ENCODE measurements at regions not wholly inside any gene's neighbourhood (a gene's known extent, or its start where the extent isn't known, plus 50 kb on each side); places are given as distances from the start of the nearest gene placed in this dataset.

DNA sequence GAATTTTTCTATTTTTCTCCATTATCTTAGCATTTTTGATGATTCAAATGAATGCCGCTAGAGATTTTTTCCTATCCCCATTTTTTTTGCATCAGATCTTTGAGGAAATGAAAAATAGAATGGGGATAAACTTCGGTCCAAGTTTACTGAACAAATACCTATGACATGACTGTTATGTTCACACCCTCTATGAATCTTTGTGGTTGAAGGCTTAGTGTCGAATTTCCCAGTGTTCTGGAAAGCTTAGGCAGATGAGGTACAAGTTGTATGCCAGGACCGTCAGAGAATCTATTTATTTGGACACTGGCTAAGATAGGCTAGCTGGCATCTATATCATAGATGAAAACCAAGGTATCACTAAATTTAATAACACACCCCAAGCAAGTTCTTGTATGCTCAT is 123.4 kb downstream of the SPCS3 start:
- H3K27ac ChIP-seq (ENCODE audit: low read length): no peak overlapping the region
- H3F3A ChIP-seq (ENCODE audit: insufficient read depth, low read length): no peaks in the 10 kb centered on the region
- no peaks in the 10 kb centered on the region for H3K9me2 ChIP-seq (replicated peaks; ENCODE audit: insufficient read depth, low read length)
- no peaks in the 10 kb centered on the region for H3K9me3 ChIP-seq (replicated peaks; ENCODE audit: insufficient read depth, low read length)
- no peak for DNase-seq
- no peaks in the 10 kb centered on the region for H3K4me1 ChIP-seq (ENCODE audit: low read length)
- H3K27me3 ChIP-seq (replicated peaks; ENCODE audit: insufficient read depth, low read length): no peaks in the 10 kb centered on the region
- no peaks in the 10 kb centered on the region for H3K36me3 ChIP-seq (replicated peaks; ENCODE audit: insufficient read depth, low read length)
- no peak overlapping the region for H3K4me3 ChIP-seq (ENCODE audit: low read length)
- H2AFZ ChIP-seq (ENCODE audit: low read length): no peak overlapping the region
- H3K4me2 ChIP-seq (ENCODE audit: low read depth, low read length): no peak overlapping the region
- H4K20me1 ChIP-seq (ENCODE audit: insufficient read depth, low read length): no peaks in the 10 kb centered on the region
- TF ChIP-seq, protein P1, sequence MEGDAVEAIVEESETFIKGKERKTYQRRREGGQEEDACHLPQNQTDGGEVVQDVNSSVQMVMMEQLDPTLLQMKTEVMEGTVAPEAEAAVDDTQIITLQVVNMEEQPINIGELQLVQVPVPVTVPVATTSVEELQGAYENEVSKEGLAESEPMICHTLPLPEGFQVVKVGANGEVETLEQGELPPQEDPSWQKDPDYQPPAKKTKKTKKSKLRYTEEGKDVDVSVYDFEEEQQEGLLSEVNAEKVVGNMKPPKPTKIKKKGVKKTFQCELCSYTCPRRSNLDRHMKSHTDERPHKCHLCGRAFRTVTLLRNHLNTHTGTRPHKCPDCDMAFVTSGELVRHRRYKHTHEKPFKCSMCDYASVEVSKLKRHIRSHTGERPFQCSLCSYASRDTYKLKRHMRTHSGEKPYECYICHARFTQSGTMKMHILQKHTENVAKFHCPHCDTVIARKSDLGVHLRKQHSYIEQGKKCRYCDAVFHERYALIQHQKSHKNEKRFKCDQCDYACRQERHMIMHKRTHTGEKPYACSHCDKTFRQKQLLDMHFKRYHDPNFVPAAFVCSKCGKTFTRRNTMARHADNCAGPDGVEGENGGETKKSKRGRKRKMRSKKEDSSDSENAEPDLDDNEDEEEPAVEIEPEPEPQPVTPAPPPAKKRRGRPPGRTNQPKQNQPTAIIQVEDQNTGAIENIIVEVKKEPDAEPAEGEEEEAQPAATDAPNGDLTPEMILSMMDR (IDR thresholded peaks at IDR 0.05; ENCODE audit: low read length): no peak
- TF ChIP-seq EZH2phosphoT487 (IDR thresholded peaks at IDR 0.05; ENCODE audit: low read length) (no peak), EZH2 (optimal IDR thresholded peaks at IDR 0.05; ENCODE audit: low read depth, low read length) (no peak)
- H3K79me2 ChIP-seq (ENCODE audit: low read length): no peaks in the 10 kb centered on the region
- no peak overlapping the region for H3K9ac ChIP-seq (ENCODE audit: low read length)

- H3K9me3 ChIP-seq (replicated peaks; ENCODE audit: insufficient read depth, low read length): no peaks in the 10 kb centered on the region
- H2AFZ ChIP-seq (ENCODE audit: low read length): no peak overlapping the region
- H3K9me2 ChIP-seq (replicated peaks; ENCODE audit: insufficient read depth, low read length): no peaks in the 10 kb centered on the region
- TF ChIP-seq EZH2phosphoT487 (IDR thresholded peaks at IDR 0.05; ENCODE audit: low read length) (no peak), EZH2 (optimal IDR thresholded peaks at IDR 0.05; ENCODE audit: low read depth, low read length) (no peak)
- TF ChIP-seq, protein P1 (IDR thresholded peaks at IDR 0.05; ENCODE audit: low read length): no peak
- no peak overlapping the region for H3K4me3 ChIP-seq (ENCODE audit: low read length)
- H3F3A ChIP-seq (ENCODE audit: insufficient read depth, low read length): no peaks in the 10 kb centered on the region
- H3K4me1 ChIP-seq (ENCODE audit: low read length): no peaks in the 10 kb centered on the region
- no peaks in the 10 kb centered on the region for H3K36me3 ChIP-seq (replicated peaks; ENCODE audit: insufficient read depth, low read length)
- no peaks in the 10 kb centered on the region for H4K20me1 ChIP-seq (ENCODE audit: insufficient read depth, low read length)
- H3K79me2 ChIP-seq (ENCODE audit: low read length): no peaks in the 10 kb centered on the region
- no peak overlapping the region for H3K4me2 ChIP-seq (ENCODE audit: low read depth, low read length)
- no peak for DNase-seq
- H3K27ac ChIP-seq (ENCODE audit: low read length): no peak overlapping the region
- H3K27me3 ChIP-seq (replicated peaks; ENCODE audit: insufficient read depth, low read length): no peaks in the 10 kb centered on the region
- H3K9ac ChIP-seq (ENCODE audit: low read length): no peak overlapping the region
Observed at GRCh38 chr4:176443646-176444409, 124.1 kb downstream of the SPCS3 start.

DNA sequence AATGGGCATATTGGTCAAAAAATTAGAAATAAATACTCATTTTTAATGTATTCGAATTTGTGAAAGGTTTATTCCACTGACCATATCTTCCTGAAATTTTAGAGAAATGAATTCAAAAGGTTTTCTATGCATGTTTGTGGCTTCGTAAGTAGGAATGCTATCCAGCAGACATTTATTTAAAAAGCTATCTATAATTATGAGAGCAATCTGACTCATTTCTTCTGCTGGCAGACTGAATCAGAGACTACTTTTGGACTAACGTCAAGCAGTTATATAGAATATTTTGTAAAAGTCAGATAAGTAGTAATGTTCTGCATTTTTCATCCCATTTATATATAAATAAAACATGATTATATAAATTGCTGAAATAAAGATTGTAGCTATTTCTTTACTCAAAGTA is 125.0 kb downstream of the SPCS3 start:
- no peaks in the 10 kb centered on the region for H3K79me2 ChIP-seq (ENCODE audit: low read length)
- no peak overlapping the region for H3K4me2 ChIP-seq (ENCODE audit: low read depth, low read length)
- no peaks in the 10 kb centered on the region for H3K36me3 ChIP-seq (replicated peaks; ENCODE audit: insufficient read depth, low read length)
- DNase-seq: no peak
- no peaks in the 10 kb centered on the region for H3K27me3 ChIP-seq (replicated peaks; ENCODE audit: insufficient read depth, low read length)
- H3K9me2 ChIP-seq (replicated peaks; ENCODE audit: insufficient read depth, low read length): no peaks in the 10 kb centered on the region
- H3K9ac ChIP-seq (ENCODE audit: low read length): no peak overlapping the region
- no peaks in the 10 kb centered on the region for H3K4me1 ChIP-seq (ENCODE audit: low read length)
- no peaks in the 10 kb centered on the region for H3K9me3 ChIP-seq (replicated peaks; ENCODE audit: insufficient read depth, low read length)
- no peaks in the 10 kb centered on the region for H4K20me1 ChIP-seq (ENCODE audit: insufficient read depth, low read length)
- no peaks in the 10 kb centered on the region for H3F3A ChIP-seq (ENCODE audit: insufficient read depth, low read length)
- H3K27ac ChIP-seq (ENCODE audit: low read length): no peak overlapping the region
- no peak overlapping the region for H2AFZ ChIP-seq (ENCODE audit: low read length)
- no peak overlapping the region for H3K4me3 ChIP-seq (ENCODE audit: low read length)
- TF ChIP-seq, protein P1 (IDR thresholded peaks at IDR 0.05; ENCODE audit: low read length): no peak
- no peak for TF ChIP-seq EZH2 (optimal IDR thresholded peaks at IDR 0.05; ENCODE audit: low read depth, low read length)
- no peak for TF ChIP-seq EZH2phosphoT487 (IDR thresholded peaks at IDR 0.05; ENCODE audit: low read length)
